Activated CD4-positive, CD25-positive, alpha-beta regulatory T cell treated with anti-CD3 and anti-CD28 coated beads, Interleukin-2, amount 50 U/mL, for 16 hours (primary cell): ENCODE measurements at regions not wholly inside any gene's neighbourhood (a gene's known extent, or its start where the extent isn't known, plus 50 kb on each side); places are given as distances from the start of the nearest gene placed in this dataset.
"Not testable (repeated sequence)": the region's sequence is repeated elsewhere in the genome, so short reads cannot be mapped to it uniquely, and the experiment has no call there.

Source experiments
- DNase-seq: peaks from one replicate; pipeline ENCODE4 v3.0.0-alpha.2; 2020; ENCODE audit warnings: low read depth, low spot score

- not testable (repeated sequence) for DNase-seq
Measured at GRCh38 chr3:20560446-20560845, 374.4 kb upstream of the SGO1 start.

GRCh38 chr3:20558161-20558560, 372.2 kb upstream of the SGO1 start:
- no peak for DNase-seq

GRCh38 chr3:20556661-20557060, 370.7 kb upstream of the SGO1 start:
- DNase-seq: no peak

GRCh38 chr3:20552605-20553275, 366.7 kb upstream of the SGO1 start:
- no peak for DNase-seq

- not testable (repeated sequence) for DNase-seq
Measured at GRCh38 chr3:20547361-20548269, 361.6 kb upstream of the SGO1 start.

- DNase-seq: no peak
Measured at GRCh38 chr3:20546636-20547035, 360.6 kb upstream of the SGO1 start.

- no peak for DNase-seq
Measured at GRCh38 chr3:20543535-20544226, 357.7 kb upstream of the SGO1 start.

- DNase-seq: no peak
Measured at GRCh38 chr3:20540066-20540465, 354.1 kb upstream of the SGO1 start.

- DNase-seq: no peak
Measured at GRCh38 chr3:20539666-20540065, 353.7 kb upstream of the SGO1 start.

GRCh38 chr3:20537234-20537633, 351.2 kb upstream of the SGO1 start:
- DNase-seq: no peak

- no peak for DNase-seq
Measured at GRCh38 chr3:20529911-20530310, 343.9 kb upstream of the SGO1 start.

- no peak for DNase-seq
Measured at GRCh38 chr3:20528180-20528770, 342.3 kb upstream of the SGO1 start.

GRCh38 chr3:20527368-20527767, 341.4 kb upstream of the SGO1 start:
- no peak for DNase-seq

- no peak for DNase-seq
Measured at GRCh38 chr3:20524328-20524727, 338.3 kb upstream of the SGO1 start.

GRCh38 chr3:20523293-20523692, 337.3 kb upstream of the SGO1 start:
- no peak for DNase-seq

GRCh38 chr3:20517316-20517715, 331.3 kb upstream of the SGO1 start:
- not testable (repeated sequence) for DNase-seq

GRCh38 chr3:20516311-20516710, 330.3 kb upstream of the SGO1 start:
- DNase-seq: no peak

GRCh38 chr3:20515834-20516233, 329.8 kb upstream of the SGO1 start:
- DNase-seq: no peak

GRCh38 chr3:20511863-20512505, 326.0 kb upstream of the SGO1 start:
- DNase-seq: no peak

- no peak for DNase-seq
Measured at GRCh38 chr3:20510396-20510795, 324.4 kb upstream of the SGO1 start.

- DNase-seq: no peak
Measured at GRCh38 chr3:20503394-20504082, 317.5 kb upstream of the SGO1 start.
